ENCODE measurements at regions not wholly inside any gene's neighbourhood (a gene's known extent, or its start where the extent isn't known, plus 50 kb on each side); places are given as distances from the start of the nearest gene placed in this dataset.
"Not testable (repeated sequence)": the region's sequence is repeated elsewhere in the genome, so short reads cannot be mapped to it uniquely, and the experiment has no call there.

DNA sequence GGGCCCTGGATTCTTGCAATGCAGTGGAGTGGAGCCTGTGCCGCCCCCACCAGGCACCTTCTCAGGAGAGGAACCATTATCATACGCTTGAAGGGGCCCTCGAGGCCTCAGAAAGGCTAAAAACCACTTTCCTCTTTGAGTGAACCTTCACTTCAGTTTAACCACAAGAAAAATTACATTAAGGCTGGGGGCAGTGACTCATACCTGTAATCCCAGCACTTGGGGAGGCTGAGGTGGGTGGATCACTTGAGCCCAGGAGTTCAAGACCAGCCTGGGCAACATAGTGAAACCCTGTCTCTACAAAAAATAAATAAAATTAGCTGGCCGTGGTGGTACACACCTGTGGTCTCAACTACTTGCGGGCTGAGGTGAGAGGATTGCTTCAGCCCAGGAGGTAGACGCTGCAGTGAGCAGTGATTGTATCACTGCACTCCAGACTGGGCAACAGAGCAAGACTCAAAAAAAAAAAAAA lies 165.8 kb upstream of the GRK3 start:
- not testable (repeated sequence) for DNase-seq

DNA sequence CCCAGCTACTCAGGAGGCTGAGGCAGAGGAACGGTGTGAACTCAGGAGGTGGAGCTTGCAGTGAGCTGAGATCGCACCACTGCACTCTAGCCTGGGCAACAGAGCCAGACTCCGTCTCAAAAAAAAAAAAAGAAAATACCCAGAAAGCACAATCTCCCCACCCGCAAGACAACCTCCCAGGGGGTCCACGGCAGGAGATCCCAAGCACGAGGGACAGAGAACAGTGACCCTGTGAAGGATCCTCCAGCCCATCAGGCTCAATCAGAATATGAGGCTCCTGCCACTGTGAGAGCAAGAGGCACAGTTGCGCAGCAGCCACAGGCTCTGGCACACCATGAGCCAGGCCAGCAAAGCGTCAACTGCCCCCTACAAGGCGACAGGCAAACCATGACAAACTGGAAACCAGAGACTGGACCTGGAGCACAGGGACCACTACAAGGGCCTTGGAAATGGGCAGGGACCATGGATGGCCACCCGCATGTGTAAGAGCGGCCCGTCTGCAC lies 164.8 kb upstream of the GRK3 start:
- DNase-seq, result no peak

DNA sequence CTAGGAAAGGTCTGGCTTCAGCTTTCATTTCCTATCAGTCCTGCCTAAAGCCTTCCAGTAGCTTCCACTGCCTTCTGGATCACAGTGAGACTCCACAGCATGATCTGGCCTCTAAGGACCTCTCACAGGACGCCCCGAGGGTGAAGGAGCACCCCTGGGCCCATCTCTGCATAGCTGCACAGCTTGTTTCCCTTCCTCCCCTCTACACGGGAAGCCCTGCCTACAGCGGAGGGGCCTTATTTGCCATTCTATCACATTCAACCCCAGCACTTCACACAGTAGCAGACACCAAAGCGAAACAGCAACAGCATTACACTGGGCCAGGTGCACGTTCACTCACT lies 162.3 kb upstream of the GRK3 start:
- DNase-seq, result no peak

DNA sequence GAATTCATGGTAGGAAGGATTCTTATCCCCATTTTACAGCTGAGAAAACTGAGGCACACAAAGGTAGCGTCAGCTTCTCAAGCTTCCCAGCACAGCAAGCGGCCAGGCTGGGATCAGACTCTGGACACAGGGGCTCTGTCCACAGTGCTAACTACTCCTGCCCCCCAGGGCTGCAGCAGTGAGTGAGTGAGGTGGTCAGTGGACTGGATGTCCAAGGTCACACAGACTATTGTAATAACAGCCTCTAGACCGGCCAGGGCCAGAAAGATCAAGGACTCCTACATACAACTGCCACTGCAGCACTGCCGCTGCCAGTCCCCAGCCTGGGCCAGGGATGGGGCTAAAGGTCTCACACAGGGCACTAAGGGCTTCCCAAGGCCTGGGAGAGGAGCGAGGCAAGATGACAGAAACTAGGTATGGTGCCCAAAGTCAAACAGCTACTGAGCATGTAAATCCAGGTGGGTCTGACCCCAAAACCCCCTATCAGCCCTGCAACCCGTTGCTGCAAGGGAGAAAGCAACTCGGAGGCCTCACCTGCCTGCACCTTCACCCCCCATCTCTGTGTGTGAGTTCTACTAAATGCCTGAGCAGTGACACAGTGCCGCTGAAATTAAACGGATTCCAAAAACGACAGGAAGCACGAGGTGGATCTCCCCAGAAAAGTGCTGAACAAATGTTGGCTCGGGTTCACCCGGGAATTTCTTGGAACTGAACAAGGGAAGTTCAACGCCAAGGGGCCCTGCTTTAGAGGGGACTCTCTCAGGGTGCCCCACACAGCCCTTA lies 161.8 kb upstream of the GRK3 start:
- DNase-seq, result no peak

DNA sequence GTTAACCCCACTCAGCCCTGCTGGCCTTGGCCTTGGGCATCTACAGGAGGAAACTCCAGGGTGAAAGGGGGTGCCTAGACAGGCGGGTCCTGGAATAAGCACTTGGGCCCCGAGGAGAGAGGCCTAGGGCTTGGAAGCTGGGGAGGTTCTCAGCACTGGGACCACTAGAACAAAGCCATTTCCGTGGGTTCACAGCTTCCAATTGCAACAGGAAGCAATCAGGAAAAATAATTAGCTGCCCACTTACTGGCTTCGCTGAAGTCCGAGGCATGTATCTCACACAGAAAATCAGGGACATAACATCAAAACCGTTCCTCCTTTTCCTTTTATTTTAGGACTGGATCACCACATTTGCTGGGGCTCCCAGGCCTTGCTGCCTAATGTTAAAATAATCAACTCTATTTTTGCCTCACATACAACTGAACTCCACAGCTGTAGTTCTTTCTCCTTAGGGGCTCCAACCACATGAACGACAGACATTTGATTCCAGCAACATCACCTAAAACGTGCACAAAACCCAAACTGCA lies 161.1 kb upstream of the GRK3 start:
- DNase-seq, result no peak

DNA sequence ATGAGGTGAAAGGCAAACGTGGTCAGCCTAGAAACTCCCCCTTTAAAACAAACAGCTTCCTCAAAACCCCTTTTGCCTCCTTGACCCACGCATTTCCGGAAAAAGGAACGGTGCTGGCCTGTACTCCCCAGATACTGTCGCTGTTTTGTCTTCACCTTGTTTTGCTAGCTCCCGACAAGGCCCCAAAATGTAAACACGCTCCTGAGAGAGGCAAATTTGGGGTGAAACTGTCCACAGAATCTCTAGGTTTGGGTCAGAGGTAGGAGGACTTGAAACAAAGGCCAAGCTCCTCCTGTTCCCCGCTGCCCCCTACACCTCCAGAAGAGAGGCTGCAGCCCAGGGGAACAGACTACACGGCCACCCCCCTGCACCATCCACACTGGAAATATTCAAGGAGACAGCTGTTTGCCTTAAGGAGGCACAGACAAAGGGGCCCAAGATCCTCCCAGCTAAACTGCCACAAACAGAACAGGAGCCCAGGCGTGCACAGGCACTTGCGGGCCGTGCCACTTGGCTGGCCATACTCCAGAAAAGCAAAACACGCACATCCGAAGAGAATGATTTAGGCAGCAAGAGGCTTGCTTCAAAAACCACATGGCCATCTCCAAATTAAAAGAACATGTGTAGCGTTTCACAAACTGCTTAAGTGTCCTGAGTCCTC lies 160.5 kb upstream of the GRK3 start:
- no peak for DNase-seq

DNA sequence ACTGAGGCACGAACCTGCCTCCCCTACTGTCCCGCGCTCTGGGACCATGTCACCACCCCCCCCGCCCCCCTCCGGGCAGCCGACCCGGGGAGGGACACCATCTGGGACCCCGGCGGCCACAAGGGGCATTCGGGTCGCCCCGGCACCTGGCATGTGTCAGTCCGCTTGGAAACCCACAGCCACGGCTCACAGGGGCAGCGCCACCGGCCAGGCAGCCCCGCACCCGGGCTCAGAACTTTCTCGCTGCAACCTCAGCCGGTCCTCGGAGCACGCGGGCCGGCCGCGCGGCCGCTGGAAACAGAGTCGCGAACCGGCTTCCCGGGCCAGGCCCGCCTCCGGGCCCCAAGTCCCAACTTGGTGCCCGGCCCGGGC lies 159.9 kb upstream of the GRK3 start:
- DNase-seq, result no peak

DNA sequence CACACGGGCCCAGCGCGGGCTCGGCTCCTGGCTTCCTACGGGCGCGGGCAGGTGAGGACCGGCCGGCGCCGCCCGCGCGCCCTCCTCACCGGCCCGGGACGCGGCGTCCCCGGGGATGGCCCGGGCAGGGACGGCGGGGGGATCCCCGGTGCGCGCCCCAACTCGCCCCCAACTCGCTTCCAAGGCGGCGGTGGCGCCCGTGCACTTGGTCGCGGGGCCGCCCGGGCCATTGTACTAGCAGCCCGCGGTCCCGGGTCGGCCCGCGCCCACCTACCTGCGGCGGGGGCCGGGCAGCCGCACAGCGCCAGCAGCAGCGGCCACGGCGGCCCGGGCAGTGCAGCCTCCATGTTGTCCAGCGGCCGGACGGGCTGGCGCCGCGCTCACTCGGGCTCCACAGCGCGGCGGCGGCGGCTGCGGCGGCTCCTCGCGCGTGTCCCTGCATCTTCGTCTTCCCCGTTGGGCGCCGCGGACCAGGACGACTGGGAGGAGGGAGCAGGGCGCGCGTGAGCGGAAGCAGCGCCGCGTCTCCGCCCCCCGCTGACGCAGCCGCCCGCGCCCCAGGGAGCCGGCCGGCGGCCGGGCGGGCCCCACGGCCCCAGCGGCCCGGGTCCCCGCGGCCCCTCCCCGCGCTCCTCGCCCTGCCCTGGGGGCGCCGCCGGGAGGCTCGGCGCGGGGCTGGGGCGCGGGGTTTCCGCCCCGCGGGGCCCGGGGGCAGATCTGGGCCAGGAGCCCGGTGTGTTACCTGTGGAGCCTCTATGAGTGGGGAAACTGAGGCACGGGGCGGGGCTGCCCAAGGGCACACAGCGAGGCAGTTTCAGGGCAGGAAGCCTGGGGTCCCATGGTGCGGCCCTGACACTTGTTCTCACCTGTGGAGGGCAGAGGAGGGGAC lies 159.3 kb upstream of the GRK3 start:
- peak; percentile 73 for DNase-seq

DNA sequence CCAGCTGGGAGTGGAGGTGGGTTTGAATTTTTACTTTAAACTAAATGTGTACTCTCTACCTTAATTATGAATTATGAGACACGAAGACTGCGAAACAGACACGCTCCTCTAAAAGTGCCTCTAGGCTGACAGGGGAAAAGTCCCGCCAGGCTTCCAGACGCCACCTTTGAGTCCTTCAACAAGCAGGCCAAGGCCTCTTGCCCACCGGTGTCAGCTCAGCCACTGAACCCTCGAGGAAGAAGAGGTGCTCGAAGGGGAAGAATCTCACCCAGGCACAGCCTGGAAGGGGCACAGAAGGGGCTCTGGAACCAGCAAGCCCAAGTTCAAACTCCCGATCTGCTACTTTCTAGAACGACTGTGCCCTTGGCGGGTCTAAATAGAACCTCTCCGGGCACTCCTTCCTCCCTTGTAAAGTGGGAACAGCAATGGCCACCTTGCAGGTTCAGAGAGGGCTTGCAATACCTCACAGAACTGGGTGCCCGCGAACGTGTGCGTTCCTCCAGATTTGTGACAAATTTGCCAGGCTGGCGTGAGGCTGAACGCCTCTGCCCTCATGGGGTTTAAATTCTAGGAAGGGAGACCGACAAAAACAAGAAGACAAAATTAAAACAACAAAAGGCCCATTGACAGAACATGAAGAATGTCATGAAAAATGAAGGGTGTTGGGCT lies 158.5 kb upstream of the GRK3 start:
- DNase-seq, result no peak

DNA sequence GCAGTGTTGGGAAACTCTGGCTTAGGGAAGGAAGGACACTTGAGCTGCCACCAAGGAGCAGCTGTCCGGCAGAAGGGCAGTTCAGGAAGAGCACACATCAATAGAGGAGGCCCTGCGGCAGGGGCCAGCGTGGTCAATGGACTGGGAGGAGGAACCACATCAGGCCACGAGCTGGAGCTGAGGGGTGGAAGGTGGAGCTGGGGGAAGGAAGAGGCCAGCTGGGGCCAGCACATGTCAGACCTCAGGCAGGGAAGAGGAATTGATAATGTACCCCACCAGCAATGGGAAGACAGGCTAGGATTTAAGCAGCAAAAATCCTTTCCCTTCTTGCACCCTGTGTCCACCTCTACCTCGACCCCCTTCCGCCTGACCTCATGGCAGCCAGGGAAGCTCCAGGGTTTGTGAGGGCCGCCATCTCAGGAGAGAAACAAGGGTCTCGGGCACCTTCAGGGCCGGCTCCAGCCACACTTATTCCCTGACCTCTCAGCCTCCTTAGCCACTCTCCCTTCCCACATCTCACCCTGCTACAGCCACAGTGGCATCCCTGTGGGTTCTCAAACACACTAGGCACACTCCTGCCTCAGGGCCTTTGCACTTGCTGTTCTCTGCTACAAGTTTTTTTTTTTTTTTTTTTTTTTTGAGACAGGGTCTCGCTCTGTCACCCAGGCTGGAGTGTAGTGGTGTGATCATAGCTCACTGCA lies 157.8 kb upstream of the GRK3 start:
- DNase-seq, result no peak

DNA sequence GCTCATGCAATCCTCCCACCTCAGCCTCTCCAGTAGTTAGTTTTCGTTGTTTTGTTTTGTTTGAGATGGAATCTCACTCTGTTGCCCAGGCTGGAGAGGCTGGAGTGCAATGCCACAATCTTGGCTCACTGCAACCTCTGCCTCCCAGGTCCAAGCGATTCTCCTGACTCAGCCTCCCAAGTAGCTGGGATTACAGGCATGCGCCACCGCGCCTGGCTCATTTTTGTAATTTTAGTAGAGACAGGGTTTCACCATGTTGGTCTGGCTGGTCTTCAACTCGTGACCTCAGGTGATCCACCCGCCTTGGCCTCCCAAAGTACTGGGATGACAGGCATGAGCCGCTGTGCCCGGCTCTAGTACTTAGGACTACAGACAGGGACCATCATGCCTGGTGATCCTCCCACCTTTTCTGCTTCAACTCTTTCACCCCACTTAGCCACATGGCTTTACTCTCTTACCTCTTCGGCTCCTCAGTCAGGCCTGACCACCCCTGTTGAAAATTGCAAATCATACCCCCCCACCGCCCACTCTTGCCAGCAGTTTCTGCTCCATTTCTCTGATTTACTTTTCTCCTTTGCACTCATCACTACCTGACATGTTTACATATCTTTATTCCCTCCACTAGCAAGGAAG lies 157.1 kb upstream of the GRK3 start:
- DNase-seq, result no peak

DNA sequence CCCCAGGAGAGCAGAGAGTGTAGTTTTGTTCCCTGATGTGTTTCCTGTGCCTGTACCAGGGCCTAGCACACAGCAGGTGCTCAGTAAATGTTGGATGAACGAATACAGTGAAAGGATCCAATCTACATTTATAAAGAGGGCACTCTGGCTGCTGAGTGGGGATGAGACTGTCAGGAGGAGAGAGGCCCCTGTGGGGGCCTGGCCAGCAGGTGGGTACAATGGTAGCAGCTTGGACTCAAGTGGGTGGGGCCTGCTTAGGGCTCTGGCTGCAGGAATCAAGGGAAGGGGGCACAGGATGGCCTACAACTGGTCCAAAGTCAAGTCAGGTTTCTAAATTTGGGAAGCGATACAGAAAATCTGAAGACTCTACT lies 156.6 kb upstream of the GRK3 start:
- no peak for DNase-seq

DNA sequence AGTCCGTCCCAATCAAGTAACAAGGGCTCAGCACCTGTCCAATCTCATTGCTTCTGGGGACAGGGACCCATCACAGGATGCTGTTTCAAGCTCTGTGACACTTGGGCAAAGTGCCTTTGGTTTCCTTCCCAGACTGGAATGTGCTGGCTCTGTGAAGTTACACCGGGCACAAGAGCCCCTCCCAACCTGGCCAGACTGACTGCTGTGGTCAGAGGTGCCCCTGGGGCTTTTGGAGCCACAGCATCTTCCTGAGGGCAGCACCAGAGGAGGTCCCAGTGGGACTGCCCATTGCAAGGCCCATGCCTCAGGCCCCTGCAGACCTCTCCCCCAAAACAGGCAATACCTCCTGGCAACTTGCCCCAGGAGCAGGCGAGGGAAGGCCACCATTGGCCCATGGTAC lies 155.2 kb upstream of the GRK3 start:
- DNase-seq, result no peak

DNA sequence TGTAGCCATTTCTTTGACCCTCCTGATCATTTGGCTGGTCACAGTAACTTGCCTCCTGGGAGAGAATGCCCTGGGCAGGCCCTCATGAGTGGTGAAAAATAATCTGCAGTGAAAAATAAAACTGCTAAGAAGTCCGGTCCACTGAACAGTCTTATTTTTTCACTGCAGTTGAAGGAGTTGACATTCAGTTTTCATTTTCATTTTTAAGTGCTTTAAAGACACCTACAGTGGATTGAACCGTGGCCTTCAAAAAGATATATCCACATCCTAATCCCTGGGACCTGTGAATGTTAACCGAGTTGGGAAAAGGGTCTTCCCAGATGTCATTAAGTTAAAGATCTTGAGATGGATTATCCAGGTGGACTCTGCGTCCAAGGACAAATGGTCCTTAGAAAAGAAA lies 153.6 kb upstream of the GRK3 start:
- DNase-seq, result no peak

DNA sequence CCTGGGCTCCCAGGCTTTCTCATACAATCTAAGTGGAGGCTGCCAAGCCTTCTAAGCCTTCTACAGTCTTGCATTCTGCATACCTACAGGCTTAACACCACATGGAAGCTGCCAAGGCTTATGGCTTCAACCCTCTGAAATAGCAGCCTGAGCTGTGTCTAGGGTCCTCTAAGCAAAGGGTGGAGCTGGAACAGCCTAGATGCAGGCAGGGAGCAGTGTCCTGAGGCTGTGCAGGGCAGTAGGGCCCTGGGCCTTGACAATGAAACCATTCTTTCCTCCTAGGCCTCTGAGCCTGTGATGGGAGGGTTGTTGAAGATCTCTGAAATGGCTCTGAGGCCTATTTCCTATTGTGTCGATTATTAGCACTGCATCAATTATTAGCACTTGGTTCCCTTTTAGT lies 150.9 kb upstream of the GRK3 start:
- DNase-seq, result no peak

DNA sequence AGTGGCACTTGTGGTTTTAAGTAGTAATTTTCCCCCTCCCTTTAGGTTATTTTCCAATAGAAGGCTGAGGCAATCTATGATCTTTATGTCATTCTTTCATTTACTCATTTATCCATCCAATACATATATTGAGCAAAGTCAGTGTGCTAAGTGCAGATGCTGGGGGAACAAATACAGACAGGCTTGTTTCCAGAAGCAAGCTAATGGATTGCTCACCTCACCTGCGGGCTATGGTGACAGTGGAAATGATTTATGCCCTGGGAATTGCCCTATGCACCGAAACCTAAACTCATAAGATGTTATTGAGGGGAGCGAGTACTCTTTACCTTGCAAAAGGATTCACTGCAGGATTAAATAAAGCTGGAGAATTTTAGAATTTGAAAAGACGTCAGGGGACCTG lies 148.7 kb upstream of the GRK3 start:
- not testable (repeated sequence) for DNase-seq

DNA sequence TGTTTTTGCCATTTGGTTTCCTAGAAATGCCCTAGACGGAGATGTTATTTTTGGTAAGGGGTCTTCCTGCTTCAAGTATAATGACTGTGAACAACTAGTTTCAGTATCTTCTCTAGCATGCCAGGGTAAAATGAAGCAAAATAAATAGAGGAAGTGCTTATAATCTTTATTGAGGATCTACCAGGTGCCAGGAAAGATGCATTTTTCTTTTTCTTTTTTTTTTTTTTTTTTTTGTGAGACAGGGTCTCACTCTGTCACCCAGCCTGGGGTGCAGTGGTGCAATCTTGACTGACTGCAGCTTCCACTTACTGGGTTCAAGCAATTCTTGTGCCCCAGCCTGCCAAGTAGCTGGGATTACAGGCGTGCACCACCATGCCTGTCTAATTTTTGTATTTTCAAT lies 146.6 kb upstream of the GRK3 start:
- not testable (repeated sequence) for DNase-seq

DNA sequence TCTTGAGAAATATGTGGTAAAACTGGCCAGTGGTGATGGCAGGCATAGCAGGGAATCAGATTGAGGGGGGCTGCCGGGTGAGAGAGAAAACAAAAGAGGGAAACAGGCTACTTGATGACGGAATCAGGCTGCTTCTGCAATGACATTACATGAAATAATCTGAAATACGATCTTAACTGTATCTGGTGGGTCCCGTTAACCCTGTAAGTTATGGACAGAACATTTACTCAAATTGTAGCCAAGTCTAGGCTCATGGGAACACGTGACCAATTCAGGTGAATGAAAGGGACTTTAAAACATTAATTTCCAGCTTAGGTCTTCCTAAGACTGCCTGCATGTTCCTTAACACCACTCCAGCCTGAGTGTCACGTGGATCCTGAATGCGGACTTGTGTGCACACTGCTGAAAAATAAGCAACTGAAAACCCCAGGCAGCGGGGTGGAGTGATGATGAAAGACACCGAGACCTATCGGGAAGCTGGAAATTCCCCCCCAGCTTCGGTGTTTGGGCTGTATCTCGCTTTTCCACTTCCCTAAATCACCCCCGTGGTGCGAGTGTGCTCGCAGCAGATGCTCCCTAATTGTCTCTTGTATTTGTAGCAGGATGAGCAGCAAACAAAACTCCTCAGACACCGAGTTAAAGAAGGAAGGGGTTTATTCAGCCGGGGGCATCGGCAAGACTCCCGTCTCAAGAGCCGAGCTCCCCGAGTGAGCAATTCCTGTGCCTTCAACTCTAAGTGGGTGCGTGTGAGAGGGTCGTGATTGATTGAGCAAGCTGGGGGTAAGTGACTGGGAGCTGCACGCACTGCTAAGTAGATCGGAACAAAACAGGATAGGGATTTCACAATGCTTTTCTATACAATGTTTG lies 145.0 kb upstream of the GRK3 start:
- no peak for DNase-seq

DNA sequence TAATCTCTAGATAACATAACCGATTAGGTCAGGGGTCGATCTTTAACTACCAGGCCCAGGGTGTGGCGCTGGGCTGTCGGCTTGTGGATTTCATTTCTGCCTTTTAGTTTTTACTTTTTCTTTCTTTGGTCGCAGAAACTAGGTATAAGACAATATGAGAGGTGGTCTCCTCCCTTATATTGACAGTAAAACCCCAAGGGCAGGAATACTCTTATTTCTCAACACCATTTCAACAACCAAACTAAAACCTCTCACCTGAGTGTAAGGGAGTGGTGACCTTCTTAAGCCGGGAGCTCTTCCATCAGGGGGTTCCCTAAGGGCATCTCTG lies 144.4 kb upstream of the GRK3 start:
- not testable (repeated sequence) for DNase-seq

DNA sequence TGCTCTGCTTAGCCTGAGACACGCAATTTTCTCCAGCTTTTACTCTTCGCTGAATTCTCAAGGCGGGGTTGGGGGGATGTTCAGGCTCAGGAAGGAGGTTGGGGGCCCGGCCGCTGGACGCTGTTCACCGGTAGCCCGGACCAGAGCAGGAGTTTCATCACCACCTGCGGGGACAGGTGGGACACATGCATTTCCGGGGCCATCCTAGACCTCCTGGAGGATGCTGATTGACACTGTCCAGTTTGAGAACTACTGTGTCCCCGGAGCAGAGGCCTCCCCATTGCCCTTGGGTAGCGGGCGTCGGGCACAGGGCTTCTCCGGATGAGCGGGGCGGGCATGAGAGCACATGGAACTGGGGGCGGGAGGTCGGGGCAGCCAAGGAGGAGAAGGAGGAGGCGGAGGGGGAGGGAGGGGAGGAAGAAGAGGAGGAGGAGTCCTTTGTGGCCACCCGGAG lies 144.0 kb upstream of the GRK3 start:
- no peak for DNase-seq
